ENCODE measurements at regions not wholly inside any gene's neighbourhood (a gene's known extent, or its start where the extent isn't known, plus 50 kb on each side); places are given as distances from the start of the nearest gene placed in this dataset.
"Not testable (repeated sequence)": the region's sequence is repeated elsewhere in the genome, so short reads cannot be mapped to it uniquely, and the experiment has no call there.

DNA sequence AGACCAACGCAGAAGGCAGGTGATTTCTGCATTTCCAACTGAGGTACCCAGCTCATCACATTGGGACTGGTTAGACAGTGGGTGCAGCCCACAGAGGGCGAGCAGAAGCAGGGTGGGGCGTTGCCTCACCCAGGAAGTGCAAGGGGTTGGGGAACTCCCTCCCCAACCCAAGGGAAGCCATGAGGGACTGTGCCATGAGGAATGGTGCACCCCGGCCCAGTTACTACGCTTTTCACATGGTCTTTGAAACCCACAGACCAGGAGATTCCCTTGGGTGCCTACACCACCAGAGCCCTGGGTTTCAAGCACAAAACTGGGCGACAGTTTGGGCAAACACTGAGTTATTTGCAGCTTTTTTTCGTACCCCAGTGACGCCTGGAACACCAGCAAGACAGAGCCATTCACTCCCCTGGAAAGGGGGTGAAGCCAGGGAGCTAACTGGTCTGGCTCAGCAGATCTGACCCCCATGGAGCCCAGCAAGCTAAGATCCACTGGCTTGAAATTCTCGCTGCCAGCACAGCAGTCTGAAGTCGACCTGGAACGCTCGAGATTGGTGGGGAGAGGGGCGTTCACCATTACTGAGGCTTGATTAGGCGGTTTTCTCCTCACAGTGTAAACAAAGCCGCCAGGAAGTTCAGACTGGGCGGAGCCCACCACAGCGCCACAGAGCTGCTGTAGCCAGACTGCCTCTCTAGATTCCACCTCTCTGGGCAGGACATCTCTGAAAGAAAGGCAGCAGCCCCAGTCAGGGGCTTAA, 188.7 kb downstream of the HACE1 start (continued):
- TF ChIP-seq CTCF (CRISPR knock-in tag; IDR thresholded peaks at IDR 0.05) (peak; percentile 16; the same call in 1 of the 2 replicates), FOXA3 (CRISPR knock-in tag; IDR thresholded peaks at IDR 0.05) (peak; percentile 57), FOXA1 (CRISPR knock-in tag; IDR thresholded peaks at IDR 0.05) (peak; percentile 78), ZMYM4 (CRISPR knock-in tag; IDR thresholded peaks at IDR 0.05) (0 out of 2 replicates have a peak, but pooled peaks have one; percentile 22)
- not testable (repeated sequence) for TF ChIP-seq FOXA1 (IDR thresholded peaks at IDR 0.05)
- TF ChIP-seq, protein P1, sequence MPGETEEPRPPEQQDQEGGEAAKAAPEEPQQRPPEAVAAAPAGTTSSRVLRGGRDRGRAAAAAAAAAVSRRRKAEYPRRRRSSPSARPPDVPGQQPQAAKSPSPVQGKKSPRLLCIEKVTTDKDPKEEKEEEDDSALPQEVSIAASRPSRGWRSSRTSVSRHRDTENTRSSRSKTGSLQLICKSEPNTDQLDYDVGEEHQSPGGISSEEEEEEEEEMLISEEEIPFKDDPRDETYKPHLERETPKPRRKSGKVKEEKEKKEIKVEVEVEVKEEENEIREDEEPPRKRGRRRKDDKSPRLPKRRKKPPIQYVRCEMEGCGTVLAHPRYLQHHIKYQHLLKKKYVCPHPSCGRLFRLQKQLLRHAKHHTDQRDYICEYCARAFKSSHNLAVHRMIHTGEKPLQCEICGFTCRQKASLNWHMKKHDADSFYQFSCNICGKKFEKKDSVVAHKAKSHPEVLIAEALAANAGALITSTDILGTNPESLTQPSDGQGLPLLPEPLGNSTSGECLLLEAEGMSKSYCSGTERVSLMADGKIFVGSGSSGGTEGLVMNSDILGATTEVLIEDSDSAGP (CRISPR knock-in tag; IDR thresholded peaks at IDR 0.05; ENCODE audit: borderline replicate concordance): peak; percentile 29; the same call in 1 of the 2 replicates

DNA sequence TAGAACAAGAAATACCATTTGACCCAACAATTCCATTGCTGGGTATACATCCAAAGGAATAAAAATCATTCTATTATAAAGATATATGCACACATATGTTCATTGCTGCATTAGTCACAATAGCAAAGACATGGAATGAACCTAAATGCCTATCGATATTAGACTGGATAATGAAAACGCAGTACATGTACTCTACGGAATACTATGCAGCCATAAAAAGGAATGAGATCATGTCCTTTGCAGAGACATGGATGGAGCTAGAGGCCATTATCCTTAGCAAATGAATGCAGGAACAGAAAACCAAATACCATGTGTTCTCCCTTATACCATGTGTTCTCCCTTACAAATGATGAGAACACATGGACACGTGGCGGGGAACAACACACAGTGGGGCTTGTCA, 190.2 kb downstream of the HACE1 start:
- no TSS peak for BruUV-seq (replicated peaks)
- intact Hi-C loops (cut with micrococcal nuclease; ENCODE audit: unreplicated experiment): no loop called here
- DNase-seq (ENCODE audit: low spot score) (no peak), ATAC-seq (no peak), FAIRE-seq (no peak)
- H3K9me3 ChIP-seq (ENCODE audit: low read length): no peaks in the 10 kb centered on the region
- H3K4me3 ChIP-seq (replicated peaks in 1 of 3; ENCODE audit: insufficient read depth in 1 of 3, low read depth in 2 of 3, low read length in 3 of 3): no peak overlapping the region
- no peak overlapping the region for H3K27ac ChIP-seq (ENCODE audit: extremely low read length, insufficient read depth, low read length)
- CTCF ChIA-PET (ENCODE audit: low intra/inter-chr PET ratio, low total read pairs): no interaction called here
- H2AFZ ChIP-seq (ENCODE audit: low read length): no peak overlapping the region
- H3K79me2 ChIP-seq (ENCODE audit: insufficient read depth, low read length): no peaks in the 10 kb centered on the region
- 80% methylated on average over 5 of the region's 5 CpGs for WGBS (ENCODE audit: low lambda C conversion rate)
- POLR2A ChIA-PET: no interaction called here
- H3K4me1 ChIP-seq (ENCODE audit: insufficient read depth, low read length): peaks cover 12% of the 10 kb centered on the region
- no peaks in the 10 kb centered on the region for H3K36me3 ChIP-seq (replicated peaks in 1 of 2; ENCODE audit: control insufficient read depth in 1 of 2, insufficient read depth in 2 of 2, low read length in 2 of 2)
- H4K20me1 ChIP-seq (ENCODE audit: insufficient read depth, low read length): no peaks in the 10 kb centered on the region
- no peak overlapping the region for H3K4me2 ChIP-seq (ENCODE audit: low read depth, low read length)
- H3K27me3 ChIP-seq (ENCODE audit: control insufficient read depth in 1 of 2, insufficient read depth in 2 of 2, low read length in 2 of 2): no peaks in the 10 kb centered on the region
- in situ Hi-C loops (cut with HindIII; ENCODE audit: extremely low pct_ligation_motif_present, low pct_unique_long_range_greater_than_20kb): no loop called here
- no peak overlapping the region for H3K9ac ChIP-seq (ENCODE audit: insufficient read depth, low read depth, low read length)
- no peak for TF ChIP-seq ATM (IDR thresholded peaks at IDR 0.05; ENCODE audit: borderline replicate concordance)
- TF ChIP-seq ZXDC (CRISPR knock-in tag; IDR thresholded peaks at IDR 0.05): no peak
- TF ChIP-seq ARID2 (CRISPR knock-in tag; IDR thresholded peaks at IDR 0.05; ENCODE audit: borderline replicate concordance): no peak
- TF ChIP-seq DR1 (CRISPR knock-in tag; IDR thresholded peaks at IDR 0.05): no peak
- TF ChIP-seq SNAPC5 (CRISPR knock-in tag; IDR thresholded peaks at IDR 0.05; ENCODE audit: borderline replicate concordance): no peak
- no peak for TF ChIP-seq ZNF274 (CRISPR knock-in tag; IDR thresholded peaks at IDR 0.05)
- TF ChIP-seq MXI1 (IDR thresholded peaks at IDR 0.05; ENCODE audit: borderline replicate concordance, low read depth, low read length): no peak
- no peak for TF ChIP-seq ZNF260 (CRISPR knock-in tag; IDR thresholded peaks at IDR 0.05; ENCODE audit: borderline replicate concordance, low read depth)
- TF ChIP-seq HNF4A (CRISPR knock-in tag; IDR thresholded peaks at IDR 0.05): no peak
- TF ChIP-seq MZF1 (CRISPR knock-in tag; IDR thresholded peaks at IDR 0.05; ENCODE audit: borderline replicate concordance): no peak
- TF ChIP-seq TCF12 (IDR thresholded peaks at IDR 0.05): no peak
- no peak for TF ChIP-seq TCF12 (CRISPR knock-in tag; IDR thresholded peaks at IDR 0.05)

Data from HepG2 (cell line).